ENCODE measurements at regions not wholly inside any gene's neighbourhood (a gene's known extent, or its start where the extent isn't known, plus 50 kb on each side); places are given as distances from the start of the nearest gene placed in this dataset.
A peak's percentile ranks its signal among the peaks of the same experiment; 100 is the strongest.

DNA sequence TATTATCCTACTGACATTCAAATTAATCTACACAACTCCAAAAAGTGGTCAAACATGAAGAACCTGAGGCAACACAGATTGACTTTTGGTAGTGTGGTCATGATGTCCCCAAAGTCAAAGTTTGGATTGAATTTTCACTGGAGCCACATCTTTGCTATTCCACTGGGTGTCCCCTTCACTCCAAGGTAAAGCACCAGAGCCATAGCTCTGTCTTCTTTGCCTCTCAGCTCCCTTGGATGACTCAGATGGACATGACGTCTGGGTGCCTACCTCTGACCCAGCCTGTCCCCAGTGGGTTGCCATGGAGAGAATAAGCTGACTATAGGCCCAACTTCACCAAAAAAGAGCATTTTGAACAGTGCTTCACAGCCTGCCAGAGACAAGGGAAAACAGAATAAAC lies 57.4 kb upstream of the ARHGAP42 start:
- Histone ChIP-seq H2BK120ac (replicated peaks; ENCODE audit: low read depth, low read length) (no peak overlapping the region), H2BK15ac (ENCODE audit: low read length) (no peak overlapping the region), H3K18ac (ENCODE audit: extremely low read depth, low read length) (no peak overlapping the region), H3K4me3 (ENCODE audit: extremely low read depth in 1 of 4, insufficient read depth in 2 of 4, low read depth in 3 of 4, low read length in 4 of 4) (no peak overlapping the region), H3K9me3 (ENCODE audit: insufficient read depth in 2 of 2, low read depth in 1 of 2, low read length in 1 of 2) (no peaks in the 10 kb centered on the region), H4K20me1 (replicated peaks in 1 of 2; ENCODE audit: control insufficient read depth in 1 of 2, insufficient read depth in 2 of 2, low read length in 2 of 2) (no peaks in the 10 kb centered on the region), H3K23ac (ENCODE audit: insufficient read length) (no peak overlapping the region), H4K91ac (replicated peaks; ENCODE audit: insufficient read length, low read length) (no peak overlapping the region), H2AFZ (ENCODE audit: low read length) (no peak overlapping the region), H2AK5ac (ENCODE audit: low read depth, low read length) (no peak overlapping the region), H3K56ac (replicated peaks; ENCODE audit: insufficient read length, low read depth, low read length) (no peak overlapping the region), H4K8ac (ENCODE audit: extremely low read depth, insufficient read depth, low read length) (no peak overlapping the region), H3K36me3 (ENCODE audit: control insufficient read depth in 2 of 4, insufficient read depth in 4 of 4, low read length in 3 of 4) (no peaks in the 10 kb centered on the region), H4K5ac (ENCODE audit: insufficient read length, low read depth, low read length) (no peak overlapping the region), H2BK5ac (ENCODE audit: low read depth, low read length) (no peak overlapping the region), H3K4me1 (replicated peaks in 1 of 4; ENCODE audit: control insufficient read depth in 3 of 4, insufficient read depth in 4 of 4, low read length in 3 of 4) (no peaks in the 10 kb centered on the region), H3K4me2 (ENCODE audit: insufficient read depth in 1 of 2, low read depth in 2 of 2, low read length in 2 of 2) (no peak overlapping the region), H2BK20ac (ENCODE audit: low read length) (no peak overlapping the region), H3K9ac (replicated peaks in 1 of 4; ENCODE audit: extremely low read depth in 1 of 4, low read depth in 3 of 4, low read length in 3 of 4) (no peak overlapping the region), H3K23me2 (ENCODE audit: low read depth, low read length) (no peaks in the 10 kb centered on the region; the same call in 1 of the 2 replicates), H3K14ac (ENCODE audit: insufficient read length) (no peak overlapping the region), H3K79me1 (ENCODE audit: low read depth, low read length) (no peaks in the 10 kb centered on the region), H3K4ac (replicated peaks; ENCODE audit: insufficient read length, low read depth, low read length) (no peak overlapping the region), H2BK12ac (ENCODE audit: low read depth, low read length) (no peak overlapping the region), H3K27me3 (replicated peaks in 1 of 4; ENCODE audit: control insufficient read depth in 3 of 4, extremely low read depth in 1 of 4, insufficient read depth in 3 of 4, low read length in 3 of 4) (no peaks in the 10 kb centered on the region), H3K79me2 (ENCODE audit: control insufficient read depth in 1 of 2, insufficient read depth in 2 of 2, low read length in 2 of 2) (no peaks in the 10 kb centered on the region), H3K27ac (ENCODE audit: low read depth, low read length) (no peak overlapping the region)
- CTCF ChIA-PET (ENCODE audit: partially characterized antibody), result interaction anchor here (0.6 to 1.3 kb wide), 8 partner anchors 9 to 202 kb away, joined by 3 to 4 read pairs (median 3); no protein-coding TSS in a partner anchor
- 74% methylated on average over 1 of the region's 1 CpG; no CpG with 5 or more reads in 1 of the 2 experiments for WGBS, 2 experiments (ENCODE audit: extremely low coverage in 1 of 2, insufficient coverage in 1 of 2, insufficient read length in 1 of 2, insufficient replicate concordance in 2 of 2, low coverage in 1 of 2, low lambda C conversion rate in 2 of 2, missing lambda C conversion rate in 1 of 2)
- no peak for FAIRE-seq
- POLR2A ChIA-PET (ENCODE audit: partially characterized antibody), result no interaction called here
- TF ChIP-seq SAP30 (IDR thresholded peaks at IDR 0.05; ENCODE audit: insufficient read depth, insufficient replicate concordance, low read length) (no peak), RAD21 (IDR thresholded peaks at IDR 0.05 in 1 of 2, conservative IDR thresholded peaks at IDR 0.05 in 1 of 2; ENCODE audit: low read depth in 2 of 2, low read length in 2 of 2) (peak; percentile 59 to 66)
- TF ChIP-seq, protein P1, sequence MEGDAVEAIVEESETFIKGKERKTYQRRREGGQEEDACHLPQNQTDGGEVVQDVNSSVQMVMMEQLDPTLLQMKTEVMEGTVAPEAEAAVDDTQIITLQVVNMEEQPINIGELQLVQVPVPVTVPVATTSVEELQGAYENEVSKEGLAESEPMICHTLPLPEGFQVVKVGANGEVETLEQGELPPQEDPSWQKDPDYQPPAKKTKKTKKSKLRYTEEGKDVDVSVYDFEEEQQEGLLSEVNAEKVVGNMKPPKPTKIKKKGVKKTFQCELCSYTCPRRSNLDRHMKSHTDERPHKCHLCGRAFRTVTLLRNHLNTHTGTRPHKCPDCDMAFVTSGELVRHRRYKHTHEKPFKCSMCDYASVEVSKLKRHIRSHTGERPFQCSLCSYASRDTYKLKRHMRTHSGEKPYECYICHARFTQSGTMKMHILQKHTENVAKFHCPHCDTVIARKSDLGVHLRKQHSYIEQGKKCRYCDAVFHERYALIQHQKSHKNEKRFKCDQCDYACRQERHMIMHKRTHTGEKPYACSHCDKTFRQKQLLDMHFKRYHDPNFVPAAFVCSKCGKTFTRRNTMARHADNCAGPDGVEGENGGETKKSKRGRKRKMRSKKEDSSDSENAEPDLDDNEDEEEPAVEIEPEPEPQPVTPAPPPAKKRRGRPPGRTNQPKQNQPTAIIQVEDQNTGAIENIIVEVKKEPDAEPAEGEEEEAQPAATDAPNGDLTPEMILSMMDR (IDR thresholded peaks at IDR 0.05; ENCODE audit: control extremely low read depth in 1 of 3, insufficient read depth in 1 of 3, low read depth in 1 of 3, low read length in 3 of 3), result peak in 2 of 3 experiments; percentile 11 to 34; a peak in 3 of 4 replicates
- no peak for DNase-seq (ENCODE audit: low read depth in 1 of 2, low spot score in 2 of 2)
